ENCODE measurements at regions not wholly inside any gene's neighbourhood (a gene's known extent, or its start where the extent isn't known, plus 50 kb on each side); places are given as distances from the start of the nearest gene placed in this dataset.

DNA sequence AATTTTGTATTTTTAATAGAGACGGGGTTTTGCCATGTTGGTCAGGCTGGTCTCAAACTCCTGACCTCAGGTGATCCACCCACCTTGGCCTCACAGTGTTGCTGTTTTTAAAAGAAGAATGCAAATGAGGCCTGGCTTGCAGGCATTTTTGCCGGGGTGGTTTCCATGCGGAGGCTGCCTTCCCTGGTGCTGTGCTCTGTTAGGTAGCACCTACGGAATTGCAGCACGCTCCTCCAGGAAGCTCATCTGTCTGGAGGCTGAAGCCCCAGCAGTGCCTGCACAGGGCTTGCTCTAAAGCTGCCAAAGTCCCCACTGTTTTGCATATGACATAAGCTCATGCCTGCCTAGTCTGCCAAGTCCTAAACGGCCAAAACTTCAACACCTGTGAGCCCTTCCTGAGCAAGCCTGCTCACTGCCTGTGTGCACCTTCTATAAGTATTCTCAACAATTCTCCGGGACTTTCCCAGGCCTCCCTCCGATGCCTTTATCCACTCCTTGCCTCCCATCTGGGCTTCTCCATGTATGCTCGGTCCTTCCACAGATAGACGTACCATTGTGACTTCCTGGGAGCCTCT lies 551.3 kb upstream of the RAB6C start:
- no peak overlapping the region for H3K4me3 ChIP-seq (replicated peaks in 1 of 3)
- no peaks in the 10 kb centered on the region for H3K4me1 ChIP-seq
- TF ChIP-seq, protein P1, sequence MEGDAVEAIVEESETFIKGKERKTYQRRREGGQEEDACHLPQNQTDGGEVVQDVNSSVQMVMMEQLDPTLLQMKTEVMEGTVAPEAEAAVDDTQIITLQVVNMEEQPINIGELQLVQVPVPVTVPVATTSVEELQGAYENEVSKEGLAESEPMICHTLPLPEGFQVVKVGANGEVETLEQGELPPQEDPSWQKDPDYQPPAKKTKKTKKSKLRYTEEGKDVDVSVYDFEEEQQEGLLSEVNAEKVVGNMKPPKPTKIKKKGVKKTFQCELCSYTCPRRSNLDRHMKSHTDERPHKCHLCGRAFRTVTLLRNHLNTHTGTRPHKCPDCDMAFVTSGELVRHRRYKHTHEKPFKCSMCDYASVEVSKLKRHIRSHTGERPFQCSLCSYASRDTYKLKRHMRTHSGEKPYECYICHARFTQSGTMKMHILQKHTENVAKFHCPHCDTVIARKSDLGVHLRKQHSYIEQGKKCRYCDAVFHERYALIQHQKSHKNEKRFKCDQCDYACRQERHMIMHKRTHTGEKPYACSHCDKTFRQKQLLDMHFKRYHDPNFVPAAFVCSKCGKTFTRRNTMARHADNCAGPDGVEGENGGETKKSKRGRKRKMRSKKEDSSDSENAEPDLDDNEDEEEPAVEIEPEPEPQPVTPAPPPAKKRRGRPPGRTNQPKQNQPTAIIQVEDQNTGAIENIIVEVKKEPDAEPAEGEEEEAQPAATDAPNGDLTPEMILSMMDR (IDR thresholded peaks at IDR 0.05), result no peak
- no peak for TF ChIP-seq POLR2A (IDR thresholded peaks at IDR 0.05)
- H3K36me3 ChIP-seq, result no peaks in the 10 kb centered on the region
- H3K9me3 ChIP-seq, result no peaks in the 10 kb centered on the region
- H3K27me3 ChIP-seq, result no peaks in the 10 kb centered on the region
- H3K27ac ChIP-seq, result no peak overlapping the region
- intact Hi-C loops (cut with DNase I), result no loop called here
- 87% methylated on average over 8 to 10 of the region's 10 CpGs for WGBS, 2 donors
- DNase-seq, result no peak

DNA sequence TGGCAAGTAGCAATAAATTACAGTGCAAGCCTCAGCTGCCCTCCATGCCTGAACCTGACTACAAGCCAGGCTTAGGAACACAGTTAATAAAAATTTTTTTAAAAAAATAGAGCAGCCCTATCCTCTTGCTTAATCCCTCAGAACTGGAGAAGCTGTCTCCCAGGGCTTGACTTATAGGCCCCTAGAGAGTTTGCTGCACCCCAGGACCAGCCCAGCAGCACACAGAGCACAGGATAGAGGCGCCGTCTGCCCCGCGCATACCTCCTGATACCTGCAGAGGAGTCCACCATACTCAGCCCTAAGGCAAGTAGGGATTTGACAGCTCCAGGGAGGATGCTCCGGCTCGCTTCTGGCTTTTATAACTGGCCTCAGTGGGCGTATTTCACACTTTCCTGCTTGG lies 548.6 kb upstream of the RAB6C start:
- Histone ChIP-seq H3K4me1 (no peaks in the 10 kb centered on the region), H3K9me3 (no peaks in the 10 kb centered on the region), H3K27ac (no peak overlapping the region), H3K4me3 (replicated peaks in 1 of 3) (no peak overlapping the region), H3K27me3 (no peaks in the 10 kb centered on the region), H3K36me3 (no peaks in the 10 kb centered on the region)
- 91 to 92% methylated on average over 7 of the region's 7 CpGs for WGBS, 2 donors
- intact Hi-C loops (cut with DNase I), result no loop called here
- DNase-seq, result no peak
- TF ChIP-seq, protein P1 (IDR thresholded peaks at IDR 0.05), result no peak
- no peak for TF ChIP-seq POLR2A (IDR thresholded peaks at IDR 0.05)

DNA sequence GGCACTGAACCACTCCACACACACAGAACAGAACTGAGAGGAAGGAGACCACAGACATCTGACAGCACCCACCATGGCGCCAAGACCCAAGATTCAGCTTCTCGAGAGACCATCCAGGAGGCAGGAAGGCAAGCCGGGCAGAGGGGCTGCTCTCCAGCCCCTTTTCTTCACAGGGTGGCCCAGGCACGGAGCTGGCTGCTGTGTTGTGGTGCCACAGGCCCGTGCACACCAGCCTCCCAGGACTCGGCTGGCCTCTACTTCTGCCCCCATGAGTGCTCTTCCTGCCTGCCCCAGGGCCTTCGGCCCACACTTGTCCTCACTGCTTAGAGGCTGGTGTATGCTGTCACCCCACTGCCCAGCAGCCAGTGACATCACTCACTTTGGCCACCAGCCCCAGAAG lies 547.6 kb upstream of the RAB6C start:
- H3K27me3 ChIP-seq, result no peaks in the 10 kb centered on the region
- no peak for DNase-seq
- H3K36me3 ChIP-seq, result no peaks in the 10 kb centered on the region
- no peak overlapping the region for H3K4me3 ChIP-seq (replicated peaks in 1 of 3)
- WGBS, 2 donors, result 83 to 98% methylated on average over 5 to 6 of the region's 7 CpGs
- intact Hi-C loops (cut with DNase I), result no loop called here
- TF ChIP-seq, protein P1 (IDR thresholded peaks at IDR 0.05), result no peak
- TF ChIP-seq POLR2A (IDR thresholded peaks at IDR 0.05), result no peak
- H3K4me1 ChIP-seq, result no peaks in the 10 kb centered on the region
- no peak overlapping the region for H3K27ac ChIP-seq
- H3K9me3 ChIP-seq, result no peaks in the 10 kb centered on the region

DNA sequence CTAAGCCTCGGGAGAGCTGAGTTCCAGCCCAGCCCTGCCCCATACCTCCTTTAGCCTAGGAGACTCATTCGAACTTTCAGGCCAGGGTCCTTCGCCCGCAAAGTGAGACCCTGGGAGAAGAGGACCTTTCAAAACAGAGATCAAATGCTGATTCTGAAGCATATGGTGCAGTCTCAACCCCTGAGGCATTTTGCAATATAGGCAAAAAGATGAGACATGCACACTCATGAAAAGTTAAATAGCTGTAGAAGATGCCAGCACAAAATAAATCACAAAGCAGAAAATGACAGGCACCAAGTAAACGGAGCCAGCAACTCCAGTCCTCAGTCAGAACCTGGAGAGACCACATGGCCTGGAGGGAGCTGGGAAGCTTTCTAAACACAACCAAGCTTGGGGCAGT lies 542.7 kb upstream of the RAB6C start:
- no peak overlapping the region for H3K27ac ChIP-seq
- intact Hi-C loops (cut with DNase I), result no loop called here
- no peak overlapping the region for H3K4me3 ChIP-seq (replicated peaks in 1 of 3)
- WGBS, 2 donors, result 67 to 71% methylated on average over 5 of the region's 5 CpGs
- no peak for DNase-seq
- H3K9me3 ChIP-seq, result no peaks in the 10 kb centered on the region
- TF ChIP-seq, protein P1 (IDR thresholded peaks at IDR 0.05), result no peak
- no peak for TF ChIP-seq POLR2A (IDR thresholded peaks at IDR 0.05)
- no peaks in the 10 kb centered on the region for H3K36me3 ChIP-seq
- no peaks in the 10 kb centered on the region for H3K27me3 ChIP-seq
- no peaks in the 10 kb centered on the region for H3K4me1 ChIP-seq

DNA sequence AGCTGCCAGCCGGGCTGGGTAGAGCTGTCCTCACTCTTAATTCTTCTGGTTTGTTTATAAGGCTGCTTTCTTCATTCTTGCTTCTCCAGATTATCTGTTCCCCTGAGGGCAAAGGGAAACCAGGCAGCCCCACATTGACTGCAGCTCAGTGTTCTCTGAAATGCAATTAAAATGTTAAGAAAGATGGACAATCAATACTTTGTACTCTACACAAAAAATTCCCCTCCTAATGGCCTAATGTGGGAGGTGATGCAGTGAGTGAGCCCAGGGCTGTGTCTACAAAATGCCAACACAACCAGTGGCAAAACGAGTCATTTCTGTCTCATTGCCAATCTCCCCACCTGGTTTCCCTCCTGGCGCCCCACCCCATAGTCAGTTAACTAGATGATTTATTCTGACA lies 541.7 kb upstream of the RAB6C start:
- intact Hi-C loops (cut with DNase I), result no loop called here
- Histone ChIP-seq H3K4me3 (replicated peaks in 1 of 3) (no peak overlapping the region), H3K27me3 (no peaks in the 10 kb centered on the region), H3K9me3 (no peaks in the 10 kb centered on the region), H3K4me1 (no peaks in the 10 kb centered on the region), H3K27ac (no peak overlapping the region), H3K36me3 (no peaks in the 10 kb centered on the region)
- DNase-seq, result no peak
- TF ChIP-seq POLR2A (IDR thresholded peaks at IDR 0.05), result no peak
- TF ChIP-seq, protein P1 (IDR thresholded peaks at IDR 0.05), result no peak
- 65 to 73% methylated on average over 3 of the region's 3 CpGs for WGBS, 2 donors

All from thyroid gland (tissue), 4 donors.